ENCODE measurements at regions not wholly inside any gene's neighbourhood (a gene's known extent, or its start where the extent isn't known, plus 50 kb on each side); places are given as distances from the start of the nearest gene placed in this dataset.

- no peak for DNase-seq (ENCODE audit: low spot score)
Measured at GRCh38 chr2:217227794-217228193, 367.9 kb upstream of the TNP1 start.

- no peak for DNase-seq (ENCODE audit: low spot score)
Measured at GRCh38 chr2:217225596-217225995, 365.7 kb upstream of the TNP1 start.

- peak; percentile 67 for DNase-seq (ENCODE audit: low spot score)
Measured at GRCh38 chr2:217223222-217223930, 363.5 kb upstream of the TNP1 start.

GRCh38 chr2:217222309-217222910 is 362.5 kb upstream of the TNP1 start:
- DNase-seq (ENCODE audit: low spot score): no peak

GRCh38 chr2:217220228-217221013 is 360.6 kb upstream of the TNP1 start:
- DNase-seq (ENCODE audit: low spot score): no peak

- DNase-seq (ENCODE audit: low spot score): no peak
Measured at GRCh38 chr2:217219164-217219520, 359.3 kb upstream of the TNP1 start.

- DNase-seq (ENCODE audit: low spot score): peak; percentile 49
Measured at GRCh38 chr2:217218269-217219163, 358.7 kb upstream of the TNP1 start.

GRCh38 chr2:217216982-217217381 is 357.1 kb upstream of the TNP1 start:
- DNase-seq (ENCODE audit: low spot score): no peak

- no peak for DNase-seq (ENCODE audit: low spot score)
Measured at GRCh38 chr2:217216316-217216715, 356.5 kb upstream of the TNP1 start.

- no peak for DNase-seq (ENCODE audit: low spot score)
Measured at GRCh38 chr2:217215877-217216276, 356.0 kb upstream of the TNP1 start.

GRCh38 chr2:217208867-217209266 is 349.0 kb upstream of the TNP1 start:
- DNase-seq (ENCODE audit: low spot score): no peak

- no peak for DNase-seq (ENCODE audit: low spot score)
Measured at GRCh38 chr2:217207699-217208010, 347.8 kb upstream of the TNP1 start.

- DNase-seq (ENCODE audit: low spot score): no peak
Measured at GRCh38 chr2:217206907-217207698, 347.2 kb upstream of the TNP1 start.

- DNase-seq (ENCODE audit: low spot score): no peak
Measured at GRCh38 chr2:217206016-217206725, 346.3 kb upstream of the TNP1 start.

- DNase-seq (ENCODE audit: low spot score): peak; percentile 13
Measured at GRCh38 chr2:217204358-217204757, 344.5 kb upstream of the TNP1 start.

GRCh38 chr2:217203086-217203485 is 343.2 kb upstream of the TNP1 start:
- DNase-seq (ENCODE audit: low spot score): no peak

- DNase-seq (ENCODE audit: low spot score): no peak
Measured at GRCh38 chr2:217199255-217199630, 339.4 kb upstream of the TNP1 start.

- no peak for DNase-seq (ENCODE audit: low spot score)
Measured at GRCh38 chr2:217195658-217196446, 336.0 kb upstream of the TNP1 start.

- no peak for DNase-seq (ENCODE audit: low spot score)
Measured at GRCh38 chr2:217195016-217195415, 335.2 kb upstream of the TNP1 start.

Data from AG08396 (cell line).